ENCODE measurements at regions not wholly inside any gene's neighbourhood (a gene's known extent, or its start where the extent isn't known, plus 50 kb on each side); places are given as distances from the start of the nearest gene placed in this dataset.

- H3K9me3 Mint-ChIP-seq (ENCODE audit: unreplicated experiment): no peaks in the 10 kb centered on the region
- H3K27me3 Mint-ChIP-seq (ENCODE audit: unreplicated experiment): peaks cover 4% of the 10 kb centered on the region
- H3K4me1 Mint-ChIP-seq (ENCODE audit: unreplicated experiment): no peaks in the 10 kb centered on the region
- no peaks in the 10 kb centered on the region for H3K36me3 Mint-ChIP-seq (ENCODE audit: low read depth, unreplicated experiment)
- H3K27ac Mint-ChIP-seq (ENCODE audit: unreplicated experiment): no peak overlapping the region
- DNase-seq (ENCODE audit: low spot score): no peak
- TF ChIP-seq CTCF (IDR thresholded peaks at IDR 0.05; ENCODE audit: unreplicated experiment): no peak
- no peak overlapping the region for H3K4me3 Mint-ChIP-seq (ENCODE audit: unreplicated experiment)
Measured at GRCh38 chr18:47748093-47748796, 182.2 kb downstream of the SMAD2 start.

DNA sequence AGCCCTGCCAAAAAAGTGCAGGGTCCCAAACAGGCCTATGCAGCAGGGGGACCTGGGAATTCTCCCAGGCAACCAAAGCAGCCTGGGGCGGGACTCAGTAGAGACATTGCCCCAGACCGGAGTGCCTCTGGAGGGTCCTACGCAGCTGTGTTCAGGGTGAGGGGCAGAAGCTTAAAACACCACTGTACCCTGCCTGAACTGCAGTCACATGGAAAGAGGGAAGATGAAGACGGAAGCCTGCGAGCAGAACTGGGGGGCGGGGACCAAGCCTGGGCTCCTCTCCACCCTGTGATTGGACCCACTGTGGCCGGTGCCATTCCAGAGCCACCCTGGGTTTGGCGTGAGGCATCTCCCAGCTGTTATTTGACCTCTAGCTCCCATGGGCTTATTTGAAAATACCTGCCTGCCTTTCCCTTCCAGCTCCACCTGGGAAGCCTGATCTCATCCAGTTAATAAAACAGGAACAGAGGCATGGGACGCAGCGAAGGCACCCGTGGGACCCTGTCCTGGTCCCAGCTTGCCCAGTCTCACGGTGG, 183.1 kb downstream of the SMAD2 start:
- Mint-ChIP-seq H3K27ac (ENCODE audit: unreplicated experiment) (no peak overlapping the region), H3K9me3 (ENCODE audit: unreplicated experiment) (no peaks in the 10 kb centered on the region), H3K4me1 (ENCODE audit: unreplicated experiment) (peaks cover under 1% of the 10 kb centered on the region), H3K27me3 (ENCODE audit: unreplicated experiment) (peaks cover 2% of the 10 kb centered on the region), H3K4me3 (ENCODE audit: unreplicated experiment) (no peak overlapping the region), H3K36me3 (ENCODE audit: low read depth, unreplicated experiment) (no peaks in the 10 kb centered on the region)
- no peak for DNase-seq (ENCODE audit: low spot score)
- TF ChIP-seq CTCF (IDR thresholded peaks at IDR 0.05; ENCODE audit: unreplicated experiment): no peak

DNA sequence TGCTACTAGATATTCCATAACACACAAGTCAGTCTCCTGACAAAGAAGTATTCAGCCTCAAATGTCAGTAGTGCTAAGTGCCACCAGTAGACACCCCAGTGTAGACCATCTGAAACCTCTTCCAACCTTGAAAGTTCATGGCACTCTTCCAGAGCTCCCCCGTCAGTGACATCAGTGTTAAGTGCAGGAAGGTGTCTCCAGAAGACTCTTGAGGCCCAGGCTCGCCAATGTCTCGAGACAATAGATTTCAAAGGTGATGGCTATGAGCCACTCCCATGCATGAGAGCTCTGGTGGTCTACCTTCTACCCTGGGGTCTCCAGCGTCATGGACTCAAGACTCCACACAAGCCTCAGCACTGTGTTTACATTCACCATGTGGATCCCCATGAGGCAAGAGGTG, 183.8 kb downstream of the SMAD2 start:
- Mint-ChIP-seq H3K27me3 (ENCODE audit: unreplicated experiment) (peaks cover 2% of the 10 kb centered on the region), H3K27ac (ENCODE audit: unreplicated experiment) (no peak overlapping the region), H3K9me3 (ENCODE audit: unreplicated experiment) (no peaks in the 10 kb centered on the region), H3K4me3 (ENCODE audit: unreplicated experiment) (no peak overlapping the region), H3K4me1 (ENCODE audit: unreplicated experiment) (peaks cover 5% of the 10 kb centered on the region), H3K36me3 (ENCODE audit: low read depth, unreplicated experiment) (no peaks in the 10 kb centered on the region)
- DNase-seq (ENCODE audit: low spot score): no peak
- no peak for TF ChIP-seq CTCF (IDR thresholded peaks at IDR 0.05; ENCODE audit: unreplicated experiment)

- DNase-seq (ENCODE audit: low spot score): no peak
- no peak for TF ChIP-seq CTCF (IDR thresholded peaks at IDR 0.05; ENCODE audit: unreplicated experiment)
- no peaks in the 10 kb centered on the region for H3K9me3 Mint-ChIP-seq (ENCODE audit: unreplicated experiment)
- peaks cover 2% of the 10 kb centered on the region for H3K27me3 Mint-ChIP-seq (ENCODE audit: unreplicated experiment)
- no peak overlapping the region for H3K4me3 Mint-ChIP-seq (ENCODE audit: unreplicated experiment)
- H3K27ac Mint-ChIP-seq (ENCODE audit: unreplicated experiment): no peak overlapping the region
- H3K4me1 Mint-ChIP-seq (ENCODE audit: unreplicated experiment): peaks cover 5% of the 10 kb centered on the region
- no peaks in the 10 kb centered on the region for H3K36me3 Mint-ChIP-seq (ENCODE audit: low read depth, unreplicated experiment)
Measured at GRCh38 chr18:47745227-47745626, 185.2 kb downstream of the SMAD2 start.

GRCh38 chr18:47737956-47738355, 192.5 kb downstream of the SMAD2 start:
- peaks cover 29% of the 10 kb centered on the region for H3K4me1 Mint-ChIP-seq (ENCODE audit: unreplicated experiment)
- H3K36me3 Mint-ChIP-seq (ENCODE audit: low read depth, unreplicated experiment): no peaks in the 10 kb centered on the region
- H3K9me3 Mint-ChIP-seq (ENCODE audit: unreplicated experiment): no peaks in the 10 kb centered on the region
- no peak overlapping the region for H3K27ac Mint-ChIP-seq (ENCODE audit: unreplicated experiment)
- TF ChIP-seq CTCF (IDR thresholded peaks at IDR 0.05; ENCODE audit: unreplicated experiment): no peak
- H3K27me3 Mint-ChIP-seq (ENCODE audit: unreplicated experiment): no peaks in the 10 kb centered on the region
- no peak overlapping the region for H3K4me3 Mint-ChIP-seq (ENCODE audit: unreplicated experiment)
- DNase-seq (ENCODE audit: low spot score): no peak

Measured in endothelial cell (in vitro differentiated cells).